GM21360 (cell line): ENCODE measurements at regions not wholly inside any gene's neighbourhood (a gene's known extent, or its start where the extent isn't known, plus 50 kb on each side); places are given as distances from the start of the nearest gene placed in this dataset.
"Not testable (repeated sequence)": the region's sequence is repeated elsewhere in the genome, so short reads cannot be mapped to it uniquely, and the experiment has no call there.

Experiments used
- ATAC-seq: cut with Tn5 transposase; IDR thresholded peaks from one replicate; pipeline ENCODE4 v1.9.1; 2021; ENCODE audit warnings: mild to moderate bottlenecking, moderate library complexity; ENCODE audit not compliant: unreplicated experiment

DNA sequence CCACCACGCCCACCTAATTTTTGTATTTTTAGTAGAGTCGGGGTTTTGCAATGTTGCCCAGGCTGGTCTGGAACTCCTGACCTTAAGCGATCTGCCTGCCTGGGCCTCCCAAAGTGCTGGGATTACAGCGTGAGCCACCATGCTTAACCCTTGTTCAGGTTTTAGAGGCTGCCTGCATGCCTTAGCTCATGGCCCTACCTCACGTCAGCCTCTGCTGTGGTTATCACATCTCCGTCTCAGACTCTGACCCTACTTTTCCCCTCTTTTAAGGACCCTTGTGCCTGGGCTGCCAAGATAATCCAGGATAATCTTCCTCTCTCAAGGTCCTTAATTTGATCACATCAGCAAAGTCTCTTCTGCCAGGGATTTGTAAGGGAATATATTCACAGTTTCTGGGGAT is 98.2 kb upstream of the PMAIP1 start:
- no peak for ATAC-seq

DNA sequence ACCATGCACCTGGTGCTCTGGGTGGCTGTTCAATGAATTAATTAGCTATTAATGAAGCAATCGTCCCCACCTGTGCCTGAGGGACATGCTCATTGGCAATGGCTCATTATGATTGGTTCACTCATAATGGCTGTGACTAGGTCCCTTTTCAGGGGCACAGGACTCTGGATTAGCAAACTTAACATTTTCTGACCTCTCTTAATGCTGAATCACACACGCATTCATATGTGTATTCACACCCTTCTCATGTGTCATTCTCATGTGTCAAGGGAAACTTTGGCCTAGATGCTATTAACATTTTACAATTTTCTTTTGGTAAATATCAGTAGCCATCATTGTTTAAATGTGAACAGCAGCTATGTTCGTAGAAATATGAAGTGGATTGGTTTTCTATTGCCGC is 98.9 kb upstream of the PMAIP1 start:
- no peak for ATAC-seq

DNA sequence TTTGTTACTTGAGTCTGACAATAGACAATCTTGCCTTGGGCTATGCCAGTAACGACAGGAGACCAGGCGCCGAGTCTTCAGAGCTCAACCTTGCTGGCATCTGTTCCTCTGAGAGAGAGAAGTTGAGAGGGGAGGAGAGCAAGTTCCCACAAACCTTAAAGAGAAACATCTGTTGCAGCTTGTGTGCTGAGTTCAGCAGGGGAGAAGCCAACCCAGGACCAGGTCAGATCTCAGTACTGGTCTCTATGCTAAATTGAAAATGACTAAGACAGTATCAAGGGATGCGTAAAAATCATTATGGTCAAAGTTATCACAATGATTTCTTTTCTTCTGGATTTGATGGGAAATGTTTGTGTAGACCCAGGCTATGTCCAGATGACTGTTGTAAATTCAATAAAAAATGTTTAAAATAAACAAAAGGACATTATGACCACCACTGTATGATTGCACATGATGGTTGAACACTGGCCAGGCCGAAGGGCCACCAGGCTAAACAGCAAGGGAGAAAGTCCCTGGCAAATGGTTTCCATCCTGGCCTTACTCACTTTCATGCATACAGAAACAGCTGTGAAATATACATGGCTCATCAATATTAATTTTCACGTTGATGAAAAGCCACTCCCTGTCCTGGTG is 100.3 kb upstream of the PMAIP1 start:
- ATAC-seq = no peak

DNA sequence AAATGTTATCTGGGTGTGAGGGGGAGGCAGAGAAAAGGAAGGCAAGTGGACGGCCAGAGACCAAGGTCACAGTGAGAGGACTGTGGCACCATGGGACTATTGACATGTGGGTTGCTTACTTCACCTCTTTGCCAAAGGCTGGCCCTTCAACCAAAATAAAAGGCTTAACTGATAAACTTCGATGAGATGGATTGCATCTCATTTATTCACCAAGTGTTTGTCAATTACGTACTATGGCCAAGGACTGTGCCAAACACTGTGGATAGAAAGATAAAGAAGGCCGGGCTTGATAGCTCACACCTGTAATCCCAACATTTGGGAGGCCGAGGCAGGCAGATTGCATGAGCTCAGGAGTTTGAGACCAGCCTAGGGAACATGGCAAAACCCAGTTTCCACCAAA is 98.7 kb upstream of the CCBE1 start:
- no peak for ATAC-seq

DNA sequence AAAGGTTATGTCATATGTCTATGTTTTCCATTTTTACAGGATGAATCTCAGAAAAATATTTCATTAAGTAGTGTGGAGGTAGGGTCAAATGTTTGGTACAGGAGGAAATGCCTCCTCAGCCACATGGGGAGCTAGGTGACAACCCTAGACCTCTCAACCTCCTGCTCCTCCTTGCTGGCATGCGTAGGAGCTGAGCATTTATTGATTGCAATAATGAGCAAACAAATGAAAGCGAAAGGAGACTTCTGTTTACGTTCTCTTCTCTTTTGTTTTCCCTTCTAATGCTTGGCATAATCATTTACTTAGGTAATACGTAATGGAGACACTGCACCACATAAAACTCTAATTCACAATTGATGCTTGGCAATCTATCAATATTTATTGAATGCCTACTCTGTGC is 95.1 kb upstream of the CCBE1 start:
- ATAC-seq = no peak

DNA sequence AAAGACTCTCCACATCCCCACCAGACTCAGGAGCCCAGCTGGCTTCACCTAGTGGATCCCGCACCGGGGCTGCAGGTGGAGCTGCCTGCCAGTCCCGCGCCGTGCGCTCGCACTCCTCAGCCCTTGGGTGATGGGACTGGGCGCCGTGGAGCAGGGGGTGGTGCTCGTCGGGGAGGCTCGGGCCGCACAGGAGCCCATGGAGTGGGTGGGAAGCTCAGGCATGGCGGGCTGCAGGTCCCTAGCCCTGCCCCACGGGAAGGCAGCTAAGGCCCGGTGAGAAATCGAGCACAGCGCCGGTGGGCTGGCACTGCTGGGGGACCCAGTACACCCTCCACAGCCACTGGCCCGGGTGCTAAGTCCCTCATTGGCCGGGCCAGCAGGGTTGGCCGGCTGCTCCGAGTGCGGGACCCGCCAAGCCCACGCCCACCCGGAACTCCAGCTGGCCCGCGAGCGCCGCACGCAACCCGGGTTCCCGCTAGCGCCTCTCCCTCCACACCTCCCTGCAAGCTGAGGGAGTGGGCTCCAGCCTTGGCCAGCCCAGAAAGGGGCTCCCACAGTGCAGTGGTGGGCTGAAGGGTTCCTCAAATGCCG is 93.2 kb upstream of the CCBE1 start:
- ATAC-seq = not testable (repeated sequence)

DNA sequence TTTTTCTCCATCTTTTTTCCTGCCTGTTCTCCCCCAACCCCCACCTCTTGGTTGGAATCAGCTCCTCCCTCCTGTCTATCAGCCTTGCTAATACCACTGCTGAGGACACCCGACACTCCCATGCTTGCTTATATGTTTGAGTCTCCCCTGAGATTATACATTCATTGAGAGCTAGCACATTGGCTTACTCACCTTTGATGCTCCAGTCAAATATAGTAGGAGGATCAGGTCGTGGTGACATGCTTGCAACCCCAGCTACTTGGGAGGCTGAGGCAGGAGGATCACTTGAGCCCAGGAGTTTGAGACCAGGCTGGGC is 91.5 kb upstream of the CCBE1 start:
- no peak for ATAC-seq

DNA sequence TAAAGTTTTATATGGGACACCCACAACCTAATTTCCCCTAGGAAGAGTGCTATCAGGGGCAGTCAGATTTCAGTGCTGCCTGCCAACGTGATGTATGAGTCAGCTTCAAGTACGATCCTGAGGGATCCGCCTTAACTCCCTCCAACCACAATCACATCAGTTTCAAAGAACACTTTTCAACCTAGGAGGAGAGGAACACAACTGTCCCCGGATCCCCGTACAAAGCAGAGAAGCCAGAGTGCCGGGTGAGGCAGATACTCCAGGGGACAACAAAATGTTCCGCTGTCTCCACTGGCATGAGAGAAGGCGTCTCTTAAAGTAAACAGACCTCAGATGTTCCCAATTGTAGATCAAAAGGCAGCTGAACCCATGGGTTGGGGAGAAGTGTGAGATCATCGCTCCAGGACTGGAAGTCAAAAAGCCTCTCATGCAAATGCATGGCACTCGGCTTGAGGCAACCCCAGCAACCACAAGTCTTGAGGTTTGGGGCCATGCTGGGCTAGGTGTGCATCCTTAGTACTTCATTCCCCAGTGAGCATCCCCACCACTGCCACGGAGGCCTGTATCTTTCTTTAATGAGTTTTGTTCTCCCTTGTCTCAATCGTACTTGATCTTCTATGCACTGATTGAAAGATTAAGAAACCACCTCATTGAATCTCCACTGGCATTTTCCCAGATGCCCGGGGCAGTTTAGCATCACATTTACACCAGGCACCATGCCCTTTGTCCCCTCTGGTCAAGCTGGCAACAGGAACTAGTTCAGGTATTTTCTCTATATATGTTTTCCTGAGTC is 91.0 kb upstream of the CCBE1 start:
- no peak for ATAC-seq

DNA sequence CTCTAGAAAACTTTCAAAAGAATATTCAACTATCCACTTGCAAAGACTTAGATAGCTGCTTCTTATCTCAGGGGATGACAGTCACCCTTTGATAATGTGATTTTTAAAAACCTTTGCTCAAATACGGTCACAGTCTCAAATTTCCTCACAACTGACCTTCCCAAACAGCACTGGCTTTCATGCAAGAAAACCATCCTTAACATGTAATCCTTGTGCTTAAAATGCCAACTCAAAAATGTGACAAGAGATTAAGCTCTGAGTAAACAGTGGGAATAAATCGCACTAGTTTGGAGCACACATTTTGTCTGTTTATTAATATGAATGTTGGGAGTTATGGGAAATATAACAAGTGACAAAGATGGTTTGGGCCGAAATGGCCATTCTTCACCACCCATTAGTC is 87.5 kb upstream of the CCBE1 start:
- no peak for ATAC-seq

DNA sequence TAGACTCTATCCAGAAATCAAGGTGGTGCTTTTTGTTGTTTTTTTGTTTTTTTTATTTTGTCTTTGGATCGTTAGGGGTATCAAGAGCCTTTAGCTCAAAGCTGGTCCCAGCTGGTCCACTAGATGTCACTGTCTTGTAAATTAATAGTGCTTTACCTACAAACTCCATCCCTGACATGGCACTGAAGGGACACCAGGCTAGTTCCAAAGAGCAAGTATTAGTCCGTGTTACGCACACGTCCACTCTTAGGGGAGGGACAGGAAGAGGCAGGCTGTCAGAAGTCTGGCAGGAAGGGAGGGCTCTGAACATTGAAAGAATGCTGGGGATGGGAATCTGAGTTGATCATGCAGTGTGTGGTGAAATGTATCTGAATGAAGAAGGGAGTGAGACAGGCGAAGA is 85.9 kb upstream of the CCBE1 start:
- peak; percentile 77 for ATAC-seq

DNA sequence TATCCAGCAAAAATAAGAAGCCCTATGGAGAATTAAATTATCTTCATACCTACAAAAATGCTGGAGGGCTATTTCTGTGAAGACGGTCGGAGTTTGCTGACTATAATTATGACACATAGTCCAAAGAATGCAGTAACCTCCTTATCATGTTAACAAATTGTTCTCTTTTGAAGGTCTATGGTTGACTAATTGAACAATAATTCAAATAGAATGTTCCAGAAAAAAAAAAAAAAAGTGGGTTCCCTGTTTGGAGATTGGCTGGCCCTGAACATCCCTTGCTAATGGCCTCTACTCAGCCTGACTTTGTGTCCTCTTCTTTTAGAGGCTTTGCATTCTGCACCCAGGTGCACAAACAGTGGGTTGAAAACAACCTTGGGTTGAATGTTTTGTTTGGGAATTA is 82.8 kb upstream of the CCBE1 start:
- no peak for ATAC-seq

DNA sequence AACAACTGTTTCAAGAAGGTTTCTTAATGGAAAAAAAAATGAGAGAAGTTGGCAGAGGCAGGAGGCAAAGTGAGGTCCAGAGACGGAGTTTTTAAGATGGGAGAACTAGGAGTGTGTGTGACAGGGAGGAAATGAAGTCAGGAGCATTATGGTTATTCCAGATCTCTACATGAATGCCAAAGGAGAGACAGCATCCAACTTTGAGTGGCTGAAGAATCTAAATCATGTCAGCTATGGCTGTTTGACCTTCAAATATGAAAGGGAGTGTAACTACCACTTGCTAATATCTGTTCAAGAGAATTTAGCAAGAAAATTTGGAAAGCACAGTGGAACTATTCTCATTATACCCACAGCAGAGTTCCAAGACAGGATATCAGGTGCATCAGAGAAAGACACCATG is 81.2 kb upstream of the CCBE1 start:
- no peak for ATAC-seq

DNA sequence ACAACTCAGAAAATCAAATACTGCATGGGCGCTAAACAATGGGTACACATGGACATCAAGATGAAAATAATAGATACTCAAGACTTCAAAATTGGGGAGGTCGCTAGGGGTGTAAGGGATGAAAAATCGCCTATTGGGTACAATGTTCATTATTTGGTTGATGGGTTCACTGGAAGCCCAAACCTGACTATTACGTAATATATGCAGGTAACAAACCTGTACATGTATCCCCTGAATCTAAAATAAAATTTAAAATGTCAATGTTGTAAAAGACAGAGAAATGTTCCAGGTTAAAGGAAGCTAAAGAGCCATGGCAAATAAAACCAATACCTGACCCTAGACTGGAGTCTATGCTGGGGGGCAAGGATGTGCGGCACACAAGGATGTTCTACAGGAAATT is 80.4 kb upstream of the CCBE1 start:
- no peak for ATAC-seq

DNA sequence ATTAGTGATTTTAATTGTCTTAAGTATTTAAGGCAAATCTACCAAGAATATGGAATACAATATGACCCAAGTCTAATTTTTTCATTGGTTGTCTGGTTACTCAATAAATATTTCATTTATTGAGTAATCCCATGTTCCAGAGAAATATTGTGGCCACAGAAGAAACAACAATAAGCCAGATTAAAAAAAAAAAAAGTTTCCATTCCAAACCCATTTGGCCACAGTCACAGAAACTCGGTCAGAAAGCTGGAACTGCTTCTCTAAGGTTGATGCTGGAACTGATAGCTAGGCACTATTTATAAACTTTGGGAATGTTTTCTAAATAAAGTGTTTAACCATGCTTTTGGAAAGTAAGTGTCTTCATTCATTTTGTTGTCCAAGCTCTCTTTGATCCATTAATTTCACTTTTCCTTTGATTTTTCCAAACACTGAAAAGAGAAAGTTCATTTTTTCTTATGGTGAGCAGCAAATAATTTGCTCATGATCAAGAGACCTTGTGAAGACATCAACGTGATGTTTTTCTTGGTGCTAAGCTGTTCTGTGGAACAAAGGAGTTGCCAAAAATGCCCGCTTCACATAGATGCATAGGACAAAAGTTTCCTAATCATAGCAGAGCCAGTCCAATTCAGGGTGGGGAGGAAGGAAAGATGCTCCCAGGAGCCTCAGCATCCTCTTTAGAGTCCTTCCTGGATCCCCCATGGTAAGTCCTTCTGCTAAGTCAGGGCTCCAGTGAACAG is 72.1 kb upstream of the CCBE1 start:
- ATAC-seq = no peak

DNA sequence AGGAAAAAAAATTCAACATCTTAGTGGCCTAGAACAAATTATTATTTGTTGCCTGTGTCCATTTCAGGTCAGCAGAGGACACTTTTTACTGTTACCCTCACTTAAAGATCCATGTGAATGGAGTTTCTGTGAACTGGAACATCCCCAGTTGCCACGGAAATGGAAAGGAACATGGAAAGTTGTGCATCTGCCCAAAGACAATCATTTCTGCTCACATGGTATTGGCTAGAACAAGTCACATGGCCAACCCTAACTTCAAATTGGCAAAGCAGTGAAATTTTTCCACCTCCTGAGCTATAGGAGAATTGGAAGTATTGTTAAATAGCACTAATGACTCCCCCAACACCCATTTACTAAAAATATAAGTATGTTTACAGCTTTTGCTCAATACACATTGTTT is 71.2 kb upstream of the CCBE1 start:
- no peak for ATAC-seq

DNA sequence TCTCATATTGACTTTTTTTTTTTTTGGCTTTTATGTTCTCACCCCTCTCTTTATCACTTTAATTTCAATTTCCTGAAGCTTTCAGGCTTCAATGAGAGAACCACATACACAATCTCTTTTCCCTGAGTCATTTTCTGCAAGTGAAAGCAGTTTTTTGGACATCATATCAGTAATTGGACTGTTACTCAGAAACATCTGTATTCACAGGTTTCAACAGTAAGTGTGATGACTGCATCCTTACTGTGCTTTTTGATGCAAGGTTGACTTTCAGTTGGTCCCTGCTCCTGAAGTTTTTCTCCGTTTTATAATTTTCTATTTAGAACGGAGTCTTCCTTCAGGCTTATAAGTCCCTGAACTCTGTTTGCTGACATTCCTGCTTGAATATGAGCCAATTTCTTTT is 70.5 kb upstream of the CCBE1 start:
- no peak for ATAC-seq

DNA sequence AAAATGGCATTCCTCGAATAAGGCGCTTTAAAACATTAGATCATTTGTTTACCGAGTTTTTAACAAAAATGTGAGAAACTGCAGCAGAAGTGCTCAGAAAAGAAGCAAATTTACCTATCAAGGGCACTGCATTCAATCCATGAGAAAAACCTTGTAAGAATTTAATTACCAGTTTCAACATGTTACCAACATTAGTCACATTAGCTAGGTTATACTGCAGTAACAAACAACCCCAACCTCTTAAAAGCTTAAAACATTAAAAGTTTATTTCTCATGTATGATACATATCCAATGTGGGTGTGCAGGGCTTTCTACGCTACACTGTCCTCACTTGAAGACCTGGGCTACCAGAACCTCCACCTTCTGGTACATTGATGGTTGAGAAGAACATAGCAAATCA is 68.1 kb upstream of the CCBE1 start:
- ATAC-seq = no peak

DNA sequence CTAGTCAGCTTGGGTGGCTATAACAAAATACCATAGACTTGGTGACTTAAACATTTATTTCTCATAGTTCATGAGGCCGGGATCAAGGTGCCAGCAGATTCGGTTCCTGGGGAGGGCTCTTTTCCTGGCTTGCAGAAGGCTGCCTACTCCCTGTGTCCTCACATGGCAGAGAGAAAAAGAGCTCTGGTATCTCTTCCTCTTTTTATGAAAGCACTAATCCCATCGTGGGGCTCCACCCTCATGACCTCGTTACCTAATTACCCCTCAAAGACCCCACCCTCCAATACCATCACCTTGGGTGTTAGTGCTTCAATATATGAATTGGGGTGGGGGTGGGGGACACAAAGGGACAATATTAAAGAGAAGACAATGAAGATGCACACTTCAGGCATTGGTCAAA is 67.1 kb upstream of the CCBE1 start:
- no peak for ATAC-seq

DNA sequence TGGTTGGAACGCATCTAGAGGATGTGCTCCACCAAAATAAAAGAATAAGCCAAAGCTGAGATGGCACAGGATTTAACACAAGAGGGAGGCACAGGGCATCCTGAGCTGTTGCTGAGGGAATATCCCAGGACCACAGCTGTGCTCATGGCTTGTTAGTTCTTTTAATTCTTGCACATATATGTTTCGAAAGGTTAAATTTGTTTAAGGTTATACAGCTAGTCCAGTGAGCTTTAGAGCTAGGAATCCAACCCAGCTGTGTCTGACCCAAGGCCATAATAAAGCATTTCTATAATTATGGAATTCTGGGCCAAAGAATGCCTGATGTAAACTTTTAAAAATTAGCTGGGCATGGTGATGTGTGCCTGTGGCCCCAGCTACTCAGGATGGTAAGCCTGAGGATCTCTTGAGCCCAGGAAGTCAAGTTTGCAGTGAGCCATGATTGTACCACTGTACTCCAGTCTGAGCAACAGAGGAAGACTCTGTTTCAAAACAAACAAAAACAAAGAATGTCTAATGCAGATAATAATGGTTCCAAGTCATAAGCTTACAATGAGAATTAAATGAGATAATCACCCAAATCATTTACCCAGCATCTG is 66.4 kb upstream of the CCBE1 start:
- ATAC-seq = no peak

DNA sequence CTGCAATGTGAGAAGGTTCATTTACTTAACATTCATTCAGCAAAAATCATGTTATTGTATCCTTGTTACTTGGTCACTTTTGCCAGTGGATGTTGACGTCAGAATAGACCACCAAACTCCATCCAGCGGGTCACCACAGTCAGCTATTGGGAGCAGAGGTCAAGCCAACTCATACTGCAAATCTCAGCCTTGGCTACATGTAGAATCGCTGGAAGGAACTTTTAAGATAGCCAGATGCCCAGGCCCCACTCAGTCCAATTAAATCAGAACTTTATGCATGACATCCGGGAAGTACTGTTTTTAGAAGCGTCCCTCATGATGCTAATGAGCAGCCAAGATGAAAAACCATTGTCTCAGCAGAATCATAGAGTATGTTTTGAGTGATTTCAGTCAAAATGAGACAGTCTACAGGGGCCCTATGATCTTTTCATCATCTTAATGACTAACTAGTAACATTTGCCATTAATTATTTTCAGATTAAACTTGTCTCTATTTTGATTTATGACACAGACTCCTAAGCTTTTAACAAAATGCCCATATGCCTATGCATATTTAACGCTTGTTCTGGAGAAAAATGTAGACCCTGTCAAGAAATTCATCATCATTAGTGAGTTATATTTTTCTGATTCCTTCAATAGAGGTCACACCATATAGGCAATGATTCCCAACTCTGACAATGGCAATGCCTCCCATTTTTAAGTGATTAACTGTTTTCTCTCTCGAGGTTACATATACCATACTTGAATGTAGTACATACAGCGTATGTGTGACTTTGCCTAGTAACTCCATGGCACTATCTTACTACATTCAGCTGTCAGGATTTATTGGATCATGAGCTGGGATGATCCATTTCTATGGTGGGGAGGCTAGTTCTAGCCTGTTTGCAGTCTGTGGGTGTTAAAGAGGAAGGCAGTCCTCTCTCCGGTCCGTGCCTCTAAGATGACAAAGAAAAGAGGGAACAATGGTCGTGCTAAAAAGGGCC is 63.7 kb upstream of the CCBE1 start:
- no peak for ATAC-seq
